HG03095 (cell line): ENCODE measurements at regions not wholly inside any gene's neighbourhood (a gene's known extent, or its start where the extent isn't known, plus 50 kb on each side); places are given as distances from the start of the nearest gene placed in this dataset.

ENCODE experiments used
- ATAC-seq: cut with Tn5 transposase; IDR thresholded peaks from one replicate; pipeline ENCODE4 v1.9.1; 2021; ENCODE audit warnings: moderate library complexity; ENCODE audit not compliant: unreplicated experiment

GRCh38 chr11:27287205-27287604 lies 75.8 kb downstream of the CCDC34 start:
- no peak for ATAC-seq

GRCh38 chr11:27285761-27286160 lies 77.3 kb downstream of the CCDC34 start:
- no peak for ATAC-seq

GRCh38 chr11:27282806-27283205 lies 80.2 kb downstream of the CCDC34 start:
- ATAC-seq: no peak

- peak; percentile 78 for ATAC-seq
Observed at GRCh38 chr11:27281740-27282590, 81.0 kb downstream of the CCDC34 start.

- no peak for ATAC-seq
Observed at GRCh38 chr11:27281276-27281675, 81.7 kb downstream of the CCDC34 start.

- ATAC-seq: no peak
Observed at GRCh38 chr11:27280140-27280539, 82.9 kb downstream of the CCDC34 start.

GRCh38 chr11:27279460-27279859 lies 83.6 kb downstream of the CCDC34 start:
- ATAC-seq: no peak

- no peak for ATAC-seq
Observed at GRCh38 chr11:27277843-27278242, 85.2 kb downstream of the CCDC34 start.

GRCh38 chr11:27276141-27276540 lies 86.9 kb downstream of the CCDC34 start:
- no peak for ATAC-seq

GRCh38 chr11:27274854-27275395 lies 88.1 kb downstream of the CCDC34 start:
- no peak for ATAC-seq

GRCh38 chr11:27266125-27266524 lies 96.9 kb downstream of the CCDC34 start:
- ATAC-seq: no peak

- ATAC-seq: no peak
Observed at GRCh38 chr11:27263986-27264385, 99.0 kb downstream of the CCDC34 start.

- ATAC-seq: no peak
Observed at GRCh38 chr11:27263046-27263445, 100.0 kb downstream of the CCDC34 start.

- ATAC-seq: no peak
Observed at GRCh38 chr11:27255447-27255828, 107.6 kb downstream of the CCDC34 start.

GRCh38 chr11:27254744-27255446 lies 108.1 kb downstream of the CCDC34 start:
- ATAC-seq: no peak

- ATAC-seq: no peak
Observed at GRCh38 chr11:27253224-27253623, 109.8 kb downstream of the CCDC34 start.

GRCh38 chr11:27250867-27251665 lies 111.9 kb downstream of the CCDC34 start:
- no peak for ATAC-seq

- no peak for ATAC-seq
Observed at GRCh38 chr11:27248576-27249509, 114.2 kb downstream of the CCDC34 start.

GRCh38 chr11:27247660-27248059 lies 115.4 kb downstream of the CCDC34 start:
- ATAC-seq: no peak

GRCh38 chr11:27246925-27247324 lies 116.1 kb downstream of the CCDC34 start:
- ATAC-seq: no peak
